Femur (tissue), 1 donor: ENCODE measurements at regions not wholly inside any gene's neighbourhood (a gene's known extent, or its start where the extent isn't known, plus 50 kb on each side); places are given as distances from the start of the nearest gene placed in this dataset.
"Not testable (repeated sequence)": the region's sequence is repeated elsewhere in the genome, so short reads cannot be mapped to it uniquely, and the experiment has no call there.

ENCODE experiments used
- DNase-seq: peaks from one replicate; pipeline ENCODE4 v3.0.0-alpha.2; 2017

- no peak for DNase-seq
Measured at GRCh38 chr5:90051756-90052155, 357.8 kb downstream of the CETN3 start.

GRCh38 chr5:90050103-90050502 is 359.5 kb downstream of the CETN3 start:
- no peak for DNase-seq

- no peak for DNase-seq
Measured at GRCh38 chr5:90047113-90047512, 362.4 kb downstream of the CETN3 start.

- not testable (repeated sequence) for DNase-seq
Measured at GRCh38 chr5:90040082-90040481, 369.5 kb downstream of the CETN3 start.

DNA sequence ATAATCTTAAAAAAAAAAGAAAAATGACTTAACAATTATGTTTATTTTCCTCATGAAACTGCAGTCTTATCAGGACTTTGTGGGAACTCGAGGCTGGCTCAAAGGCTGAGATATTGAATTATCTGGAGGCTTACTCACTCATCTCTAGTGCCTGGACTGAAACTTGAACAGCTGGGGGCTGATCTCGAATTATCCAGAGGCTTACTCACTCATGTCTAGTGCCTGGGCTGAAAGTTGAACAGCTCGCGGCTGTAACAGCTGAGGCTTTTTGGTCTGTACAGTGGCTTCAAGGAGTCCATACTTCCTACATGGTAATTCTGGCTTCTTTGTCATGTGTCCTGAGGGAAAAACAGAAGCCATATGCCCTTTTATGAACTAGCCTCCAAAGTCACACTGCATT is 371.9 kb downstream of the CETN3 start:
- DNase-seq: no peak

GRCh38 chr5:90022711-90023053 is 386.9 kb downstream of the CETN3 start:
- no peak for DNase-seq

DNA sequence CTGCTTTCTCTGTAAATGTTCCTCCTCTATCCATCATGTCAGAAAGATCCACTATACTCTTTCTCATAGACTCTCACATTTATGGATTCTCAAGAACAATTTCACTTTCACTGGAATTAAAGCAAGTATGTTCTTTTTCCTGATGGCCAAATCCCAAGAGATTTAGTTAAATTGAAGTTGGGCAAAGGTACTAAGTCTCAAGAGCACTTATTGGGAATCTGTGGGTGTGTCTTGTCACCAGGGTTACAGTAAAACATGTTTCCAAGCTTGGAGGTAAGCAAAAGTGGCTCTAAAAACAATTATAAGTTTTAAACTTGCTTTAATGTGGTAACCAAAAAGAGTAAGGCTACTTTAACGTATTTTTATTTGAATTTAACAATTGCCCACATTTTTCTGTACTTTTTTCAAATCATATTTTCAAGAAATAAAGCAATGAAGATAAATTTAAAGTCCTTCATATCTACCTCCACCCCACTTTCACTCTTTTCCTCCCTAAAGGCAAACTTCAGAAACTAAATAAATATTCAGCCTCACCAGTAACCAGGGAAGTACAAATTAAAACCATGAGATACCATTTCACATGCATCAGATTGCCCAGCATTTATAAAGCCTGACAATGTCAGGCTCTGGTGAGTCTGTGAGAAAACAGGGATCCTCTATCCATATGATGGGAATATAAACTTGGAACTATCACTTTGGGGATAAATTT is 387.4 kb downstream of the CETN3 start:
- DNase-seq: no peak

GRCh38 chr5:90020575-90021538 is 388.7 kb downstream of the CETN3 start:
- DNase-seq: no peak

- no peak for DNase-seq
Measured at GRCh38 chr5:90017239-90017638, 392.3 kb downstream of the CETN3 start.

DNA sequence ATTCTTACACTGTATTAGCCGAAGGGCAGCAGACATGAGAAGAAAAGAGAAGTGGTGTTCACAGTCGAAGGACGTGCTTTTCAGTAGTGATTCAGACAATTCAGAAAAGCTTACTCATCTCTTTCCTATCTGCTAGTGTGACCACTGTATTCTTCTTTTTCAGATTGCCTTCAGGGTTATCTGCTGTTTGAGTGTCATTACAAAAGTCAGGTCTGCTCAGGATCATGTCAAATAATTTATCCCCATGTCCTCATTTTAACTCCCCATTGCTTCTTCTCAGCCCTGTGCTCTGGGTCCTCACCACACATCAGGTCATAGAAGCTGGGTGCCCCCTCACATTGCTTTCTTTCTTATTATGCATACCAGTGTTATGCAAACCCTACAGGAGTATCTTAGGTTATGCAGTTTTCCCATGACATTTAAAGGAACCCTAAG is 394.0 kb downstream of the CETN3 start:
- DNase-seq: no peak

GRCh38 chr5:90014420-90014819 is 395.1 kb downstream of the CETN3 start:
- no peak for DNase-seq

DNA sequence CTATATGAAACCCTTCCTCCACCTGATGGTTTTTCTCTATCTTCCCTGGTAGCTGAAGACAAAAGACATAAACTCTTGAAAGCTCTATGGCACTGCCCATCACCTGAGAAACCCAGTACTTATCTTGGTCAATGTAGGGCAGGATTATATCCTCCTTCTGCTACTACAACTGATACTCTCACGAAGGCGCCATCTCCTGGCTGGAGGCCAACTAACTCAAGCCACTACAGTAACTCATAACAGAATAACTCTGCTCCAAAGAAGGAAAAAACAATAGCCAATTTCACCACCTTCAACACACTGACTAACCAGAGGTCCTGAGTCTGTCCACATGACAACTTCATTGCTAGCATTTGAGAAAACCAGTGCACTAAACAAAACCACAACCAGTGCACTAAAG is 409.2 kb downstream of the CETN3 start:
- DNase-seq: no peak

DNA sequence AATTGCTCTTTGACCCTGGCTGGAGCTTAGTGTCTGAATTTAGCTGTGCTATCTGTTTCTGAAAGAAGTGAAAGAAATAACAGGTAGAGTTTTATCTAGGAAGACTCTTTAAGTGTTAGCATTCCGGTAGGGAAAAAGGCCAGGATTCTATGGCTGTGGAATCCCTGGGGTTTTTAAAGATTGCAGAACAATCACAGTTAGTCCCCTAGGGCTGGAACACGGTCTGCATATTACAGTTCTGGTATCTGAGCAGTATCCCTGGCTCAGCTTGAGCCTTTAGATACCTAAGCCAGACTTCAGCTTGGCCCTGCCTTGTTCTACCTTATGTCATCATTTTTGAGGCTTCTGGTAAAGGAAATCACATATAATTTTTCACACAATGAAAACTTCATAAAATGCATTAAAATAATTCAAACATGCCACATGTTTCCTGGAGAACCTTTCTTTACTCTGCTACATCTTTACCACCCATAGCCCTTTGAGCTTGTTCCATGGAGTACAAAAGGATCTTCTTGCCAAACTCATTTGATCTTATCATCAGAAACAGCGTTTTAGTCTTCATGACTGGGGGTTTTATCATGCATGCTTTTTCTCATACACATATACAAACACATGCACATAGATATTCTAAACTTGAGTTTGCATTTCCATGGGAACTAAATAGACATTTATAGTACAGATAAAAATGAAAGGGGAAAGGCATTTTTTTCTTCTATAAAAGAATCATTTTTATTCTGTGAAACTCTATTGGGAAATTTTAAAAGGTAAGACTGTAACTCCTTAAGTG is 410.8 kb downstream of the CETN3 start:
- no peak for DNase-seq

- no peak for DNase-seq
Measured at GRCh38 chr5:89996890-89997289, 412.7 kb downstream of the CETN3 start.

DNA sequence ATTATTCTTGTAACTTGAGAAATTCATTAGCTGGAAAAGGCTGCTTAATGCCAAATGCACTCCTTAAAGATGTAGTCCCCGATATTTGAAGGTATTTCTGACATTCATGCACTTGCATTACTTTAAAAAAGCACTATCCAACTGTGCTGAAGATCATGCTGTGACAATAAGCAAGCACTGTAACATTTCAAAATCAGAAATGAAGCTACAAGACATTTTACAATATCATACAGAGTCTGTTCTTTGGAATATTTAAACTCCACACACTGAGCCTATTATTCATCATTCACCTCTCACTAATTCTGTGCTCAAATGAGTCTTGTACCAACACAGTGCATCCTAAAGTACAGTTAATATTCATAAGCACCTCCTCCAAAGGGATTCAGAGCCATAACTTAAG is 413.2 kb downstream of the CETN3 start:
- no peak for DNase-seq

GRCh38 chr5:89994266-89994665 is 415.3 kb downstream of the CETN3 start:
- DNase-seq: no peak

DNA sequence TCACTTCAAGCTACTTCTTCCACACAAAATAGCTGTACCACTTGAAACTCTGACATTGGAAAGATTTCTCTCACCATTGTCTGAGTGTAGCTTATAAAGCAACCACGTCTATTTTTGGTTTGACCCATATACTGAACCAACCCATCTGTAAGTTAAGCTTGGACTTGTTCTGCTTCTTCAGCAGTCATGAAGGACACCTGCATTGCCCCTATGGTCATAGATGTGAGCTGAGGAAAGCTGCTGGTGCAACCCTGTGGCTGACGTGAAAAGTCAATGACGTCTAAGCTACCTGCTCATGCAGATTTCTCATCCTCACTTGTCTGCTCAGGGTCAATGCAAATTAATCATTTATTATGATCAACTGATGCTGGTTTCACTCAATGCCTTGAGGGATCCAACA is 417.4 kb downstream of the CETN3 start:
- no peak for DNase-seq

DNA sequence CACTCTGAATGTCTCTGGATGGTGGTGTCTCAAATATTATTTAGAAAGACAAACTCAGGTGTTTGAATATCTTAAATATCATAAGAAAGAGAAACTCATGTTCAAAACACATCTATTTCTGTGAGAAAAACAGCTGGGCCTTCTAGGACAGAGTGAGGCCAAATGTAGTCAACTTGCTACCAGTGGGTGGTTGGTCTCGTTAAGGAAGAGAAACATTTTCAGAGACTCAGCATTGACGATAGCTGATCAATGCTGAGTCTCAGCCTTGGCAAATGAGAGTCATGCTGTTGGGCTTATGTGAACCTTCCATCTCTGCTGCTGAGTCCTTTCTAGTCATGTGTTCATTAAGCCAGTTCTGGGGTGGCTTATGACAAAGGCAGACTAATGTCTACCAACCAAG is 418.0 kb downstream of the CETN3 start:
- DNase-seq: no peak

GRCh38 chr5:89989776-89990175 is 419.8 kb downstream of the CETN3 start:
- no peak for DNase-seq

DNA sequence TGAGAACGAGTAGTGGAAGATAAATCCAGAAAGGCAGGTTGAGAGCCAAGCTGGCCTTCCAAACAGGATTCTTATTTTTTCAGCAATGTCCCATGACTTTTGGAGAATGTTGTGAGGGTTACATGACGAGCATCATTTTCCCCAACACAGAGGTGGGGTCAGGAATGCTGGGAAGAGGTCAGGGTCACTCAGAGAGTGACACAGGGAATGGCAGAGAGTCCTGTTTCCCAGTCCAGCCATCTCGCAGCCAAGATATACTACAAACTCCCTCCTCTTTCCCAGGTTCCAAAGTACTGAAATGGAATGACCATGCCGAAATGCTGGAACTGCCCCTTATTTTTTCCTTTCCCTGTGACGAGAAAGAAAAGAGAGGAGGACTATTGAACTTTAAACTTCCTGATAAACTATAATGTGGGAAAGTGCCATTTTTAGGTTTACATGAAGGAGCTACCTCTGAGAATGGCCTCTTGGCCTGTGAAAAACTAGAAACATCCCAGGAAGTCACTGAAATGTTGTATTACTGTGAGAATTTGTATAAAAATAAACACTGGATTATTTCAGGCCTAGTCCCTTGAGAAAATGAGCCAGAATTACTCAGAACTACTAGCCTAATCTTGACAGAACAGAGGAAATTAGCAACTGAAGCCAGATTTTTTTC is 420.4 kb downstream of the CETN3 start:
- peak; percentile 23 for DNase-seq

DNA sequence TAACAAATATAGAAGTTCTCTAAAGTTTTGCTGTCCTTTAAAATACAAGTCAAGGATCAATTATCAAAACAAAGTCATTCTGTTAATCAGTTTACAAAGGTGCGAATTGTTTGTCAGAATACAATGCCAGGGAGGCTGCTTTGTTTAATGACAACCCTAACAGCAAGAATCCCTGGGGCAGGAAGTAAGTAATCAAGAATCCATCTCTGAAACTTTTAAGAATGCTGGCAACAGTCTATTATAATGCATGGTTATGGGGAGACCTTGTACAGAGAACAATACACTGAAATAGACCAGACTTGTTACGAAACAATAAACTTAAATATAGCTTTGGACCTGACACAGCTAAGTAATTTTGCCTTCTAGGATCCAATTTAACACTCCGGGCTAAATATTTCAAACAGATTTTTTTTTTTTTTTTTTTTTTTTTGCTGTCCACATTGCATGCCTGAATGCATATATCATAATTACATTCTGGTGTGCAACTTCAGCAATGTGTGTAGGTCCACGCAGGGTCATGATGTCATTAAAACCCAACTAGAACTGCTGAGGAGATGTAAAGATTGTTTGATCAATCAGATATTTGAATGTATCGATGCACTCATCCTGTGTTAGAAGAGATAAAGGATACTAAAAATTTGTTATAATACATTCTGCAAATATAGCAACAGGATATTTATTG is 421.3 kb downstream of the CETN3 start:
- DNase-seq: no peak

- no peak for DNase-seq
Measured at GRCh38 chr5:89983216-89983615, 426.3 kb downstream of the CETN3 start.
